Lower lobe of right lung (tissue), 2 donors: ENCODE measurements at regions not wholly inside any gene's neighbourhood (a gene's known extent, or its start where the extent isn't known, plus 50 kb on each side); places are given as distances from the start of the nearest gene placed in this dataset.

Experiments used
- ATAC-seq, 2 donors: fragments of 200-7000 bp; cut with Tn5 transposase; one replicate each; pipeline ENCODE4 v1.9.1; 2020 to 2022; ENCODE audit warnings: mild to moderate bottlenecking in 2 of 2, moderate library complexity in 2 of 2
- DNase-seq: peaks from one replicate; pipeline ENCODE4 v3.0.0-alpha.2; 2020
- H3K27ac ChIP-seq: fragments of 200-600 bp; one replicate; pipeline ENCODE4 v1.8.0; 2022
- H3K27me3 ChIP-seq: fragments of 200-600 bp; one replicate; pipeline ENCODE4 v1.8.0; 2022; ENCODE audit warnings: low read depth
- H3K36me3 ChIP-seq: fragments of 200-600 bp; one replicate; pipeline ENCODE4 v1.8.0; 2022; ENCODE audit warnings: mild to moderate bottlenecking
- H3K4me1 ChIP-seq: fragments of 200-600 bp; one replicate; pipeline ENCODE4 v1.8.0; 2022
- H3K4me3 ChIP-seq: fragments of 200-600 bp; one replicate; pipeline ENCODE4 v1.8.0; 2022; ENCODE audit warnings: mild to moderate bottlenecking
- H3K9me3 ChIP-seq: fragments of 200-600 bp; one replicate; pipeline ENCODE4 v1.8.0; 2022
- CTCF ChIP-seq: fragments of 200-600 bp; IDR thresholded peaks from one replicate; pipeline ENCODE4 v1.8.0; 2022; ENCODE audit warnings: antibody characterized with exemption, mild to moderate bottlenecking
- intact Hi-C: fragments of 100-400 bp; cut with DNase I; formaldehyde crosslinking; loops from one replicate; pipeline ENCODE4 v1.11.0; 2022
- donor health status: DM: no; HTN: yes; CAD: no; lungs with severe emphysema.

GRCh38 chr1:229845410-229846138 is 219.5 kb downstream of the URB2 start:
- Histone ChIP-seq H3K27me3 (no peaks in the 10 kb centered on the region), H3K9me3 (no peaks in the 10 kb centered on the region), H3K4me1 (no peaks in the 10 kb centered on the region), H3K4me3 (no peak overlapping the region), H3K36me3 (no peaks in the 10 kb centered on the region), H3K27ac (no peak overlapping the region)
- DNase-seq (no peak), ATAC-seq (no peak)
- no peak for TF ChIP-seq CTCF
- intact Hi-C loops = no loop called here

- no peak overlapping the region for H3K4me3 ChIP-seq
- intact Hi-C loops = no loop called here
- no peak for ATAC-seq
- no peaks in the 10 kb centered on the region for H3K4me1 ChIP-seq
- no peaks in the 10 kb centered on the region for H3K9me3 ChIP-seq
- no peak overlapping the region for H3K27ac ChIP-seq
- DNase-seq = no peak
- no peak for TF ChIP-seq CTCF
- H3K36me3 ChIP-seq = no peaks in the 10 kb centered on the region
- no peaks in the 10 kb centered on the region for H3K27me3 ChIP-seq
These were observed 220.3 kb downstream of the URB2 start for GRCh38 chr1:229846351-229846750.

GRCh38 chr1:229848752-229849677 is 218.0 kb upstream of the GALNT2 start:
- peak; percentile 40 to 67 for ATAC-seq

GRCh38 chr1:229851511-229851910 is 215.5 kb upstream of the GALNT2 start:
- no peak for ATAC-seq
- H3K27me3 ChIP-seq = no peaks in the 10 kb centered on the region
- H3K4me1 ChIP-seq = no peaks in the 10 kb centered on the region
- no peaks in the 10 kb centered on the region for H3K36me3 ChIP-seq
- TF ChIP-seq CTCF = no peak
- no peaks in the 10 kb centered on the region for H3K9me3 ChIP-seq
- H3K4me3 ChIP-seq = no peak overlapping the region
- DNase-seq = no peak
- no peak overlapping the region for H3K27ac ChIP-seq
- intact Hi-C loops = no loop called here

More at GRCh38 chr1:229848752-229849677, 218.0 kb upstream of the GALNT2 start:
- no peak for DNase-seq
- H3K27me3 ChIP-seq = no peaks in the 10 kb centered on the region
- no peaks in the 10 kb centered on the region for H3K4me1 ChIP-seq
- no peaks in the 10 kb centered on the region for H3K9me3 ChIP-seq
- H3K27ac ChIP-seq = no peak overlapping the region
- TF ChIP-seq CTCF = peak; percentile 49
- intact Hi-C loops = no loop called here
- H3K36me3 ChIP-seq = no peaks in the 10 kb centered on the region
- no peak overlapping the region for H3K4me3 ChIP-seq

GRCh38 chr1:229853751-229854150 is 213.3 kb upstream of the GALNT2 start:
- no peak for TF ChIP-seq CTCF
- intact Hi-C loops = no loop called here
- no peaks in the 10 kb centered on the region for H3K27me3 ChIP-seq
- no peak for DNase-seq
- ATAC-seq = no peak
- H3K9me3 ChIP-seq = no peaks in the 10 kb centered on the region
- H3K36me3 ChIP-seq = no peaks in the 10 kb centered on the region
- H3K27ac ChIP-seq = no peak overlapping the region
- H3K4me1 ChIP-seq = no peaks in the 10 kb centered on the region
- H3K4me3 ChIP-seq = no peak overlapping the region
